Astrocyte of the spinal cord (primary cell): ENCODE measurements at regions not wholly inside any gene's neighbourhood (a gene's known extent, or its start where the extent isn't known, plus 50 kb on each side); places are given as distances from the start of the nearest gene placed in this dataset.
A peak's percentile ranks its signal among the peaks of the same experiment; 100 is the strongest.

Experiments
- DNase-seq: peaks from one replicate; pipeline ENCODE4 v3.0.0; 2011; ENCODE audit warnings: low read depth, low spot score
- H3K4me3 ChIP-seq: 2 replicates; pipeline ENCODE4 v1.5.1; 2011; ENCODE audit warnings: low read depth, mild to moderate bottlenecking, low read length, moderate library complexity
- CTCF ChIP-seq: IDR thresholded peaks from 2 replicates; pipeline ENCODE4 v1.5.1; 2012; ENCODE audit warnings: low read depth, mild to moderate bottlenecking, low read length, inconsistent platforms
- in situ Hi-C: cut with HindIII; loops from 2 replicates; pipeline ENCODE4 v1.10.0; 2017; ENCODE audit warnings: low sequenced_read_pairs

DNA sequence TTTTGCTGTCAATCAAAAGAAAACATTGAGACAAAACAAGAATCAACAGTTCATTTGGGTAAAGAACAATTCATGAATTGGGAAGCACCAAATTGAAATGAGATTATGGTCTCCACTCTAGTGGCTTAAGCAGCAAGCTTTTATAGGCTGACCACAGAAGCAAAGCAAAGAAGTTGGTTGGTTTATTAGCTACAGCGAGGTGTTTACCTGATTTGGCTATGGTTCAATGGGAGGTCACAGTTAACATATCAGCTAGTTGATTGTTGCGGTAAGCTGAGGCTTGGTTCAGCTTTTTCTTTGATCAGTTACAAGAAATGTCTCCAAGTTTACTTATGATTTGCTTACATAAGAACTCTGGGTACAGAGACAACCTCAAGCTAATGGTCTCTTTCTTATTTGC lies 640.5 kb upstream of the GOLIM4 start:
- H3K4me3 ChIP-seq: no peak overlapping the region
- no peak for TF ChIP-seq CTCF
- in situ Hi-C loops: no loop called here
- no peak for DNase-seq

- in situ Hi-C loops: no loop called here
These were observed 634.3 kb upstream of the GOLIM4 start for GRCh38 chr3:168730073-168730472.

DNA sequence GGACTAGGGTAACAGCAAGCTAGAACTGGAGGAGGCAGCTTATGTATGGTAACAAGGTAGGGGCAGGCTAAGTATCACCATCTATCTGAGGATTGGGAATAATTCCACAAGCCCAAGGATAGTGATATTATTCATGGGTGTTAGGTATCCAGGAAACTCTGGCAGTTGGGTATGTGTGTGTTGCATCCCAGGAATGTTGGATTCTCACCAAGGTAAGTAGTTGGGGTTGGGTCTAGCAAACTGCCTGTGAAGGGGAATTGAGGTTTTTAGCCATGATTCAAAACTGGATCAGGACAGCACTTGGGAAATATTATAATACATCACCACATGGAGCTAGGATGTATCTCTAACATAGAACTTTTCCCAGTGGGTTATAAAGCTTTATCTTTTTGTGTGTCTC lies 626.4 kb upstream of the GOLIM4 start:
- in situ Hi-C loops: no loop called here
- peak; percentile 39 for DNase-seq
- no peak overlapping the region for H3K4me3 ChIP-seq
- TF ChIP-seq CTCF: no peak

More at GRCh38 chr3:168730073-168730472, 634.3 kb upstream of the GOLIM4 start:
- TF ChIP-seq CTCF: no peak
- no peak overlapping the region for H3K4me3 ChIP-seq
- DNase-seq: no peak

DNA sequence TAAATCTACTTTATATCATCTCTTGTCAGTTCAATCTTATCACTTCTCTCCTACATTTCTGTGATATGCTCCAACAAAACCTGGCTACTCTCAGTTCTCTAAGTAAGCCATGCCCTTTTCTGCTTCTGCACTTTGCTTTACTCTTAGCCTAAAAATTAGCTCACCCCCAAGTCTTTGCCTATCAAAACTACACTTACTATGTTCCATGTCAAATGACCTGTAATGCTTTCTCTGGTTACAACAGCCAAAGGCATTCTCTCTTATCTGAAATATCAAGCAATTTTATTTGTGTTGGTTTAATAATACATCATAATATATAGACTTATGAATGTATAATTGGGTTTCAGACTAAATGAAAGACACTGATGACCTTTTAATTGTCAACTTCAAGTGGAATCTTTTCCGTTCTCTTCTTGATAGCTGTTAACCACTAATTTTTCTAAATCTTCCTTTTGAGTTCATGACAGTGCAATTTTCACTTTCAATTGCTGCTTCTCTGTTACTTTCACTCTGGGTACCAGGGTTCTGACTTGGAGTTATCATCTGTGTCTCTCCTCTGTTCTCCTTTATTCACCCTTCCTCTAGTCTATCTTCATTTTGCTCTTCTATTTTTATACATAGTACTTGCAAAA lies 619.0 kb upstream of the GOLIM4 start:
- DNase-seq: no peak
- no peak overlapping the region for H3K4me3 ChIP-seq
- in situ Hi-C loops: no loop called here
- no peak for TF ChIP-seq CTCF

DNA sequence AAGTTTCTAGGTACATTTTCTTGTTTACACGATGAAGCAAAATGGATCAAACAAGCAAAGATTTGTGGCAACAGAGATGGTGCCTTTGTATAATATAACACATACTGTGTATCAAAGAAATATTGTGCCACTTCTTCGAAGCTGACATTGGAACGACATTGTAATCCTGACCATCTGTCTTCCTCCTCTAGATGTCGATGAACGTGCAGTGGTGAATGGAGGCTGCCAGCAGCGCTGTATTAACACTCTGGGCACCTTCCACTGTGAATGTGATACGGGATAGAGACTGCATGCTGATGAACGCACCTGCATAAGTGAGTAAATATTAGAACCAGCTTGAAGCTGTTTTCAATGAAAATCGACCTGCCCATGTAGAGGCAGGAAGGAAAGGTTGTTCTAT lies 613.3 kb upstream of the GOLIM4 start:
- H3K4me3 ChIP-seq: no peak overlapping the region
- in situ Hi-C loops: no loop called here
- DNase-seq: no peak
- TF ChIP-seq CTCF: no peak

DNA sequence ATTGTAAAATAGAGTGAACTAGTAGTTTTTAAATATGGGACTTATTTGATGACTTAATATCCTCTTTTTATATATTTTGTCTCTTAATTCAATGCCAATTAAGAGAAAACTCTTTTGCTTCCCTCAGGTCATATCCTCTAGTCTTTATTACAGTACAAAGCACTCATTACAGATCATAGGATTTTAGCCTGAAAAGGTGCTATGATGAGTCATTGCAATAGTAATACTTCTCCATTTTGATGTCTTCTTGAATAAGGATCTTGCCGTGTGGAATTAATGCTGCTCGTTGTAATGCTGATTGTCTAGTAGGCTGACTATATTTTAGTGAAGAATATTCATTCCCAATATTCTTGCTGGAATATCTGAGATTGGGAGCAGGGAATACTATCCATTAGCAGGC lies 612.2 kb upstream of the GOLIM4 start:
- DNase-seq: no peak
- in situ Hi-C loops: no loop called here
- H3K4me3 ChIP-seq: no peak overlapping the region
- no peak for TF ChIP-seq CTCF

GRCh38 chr3:168705412-168705811 lies 609.7 kb upstream of the GOLIM4 start:
- in situ Hi-C loops: no loop called here
- TF ChIP-seq CTCF: no peak
- no peak overlapping the region for H3K4me3 ChIP-seq
- no peak for DNase-seq
